GM21447 (cell line): ENCODE measurements at regions not wholly inside any gene's neighbourhood (a gene's known extent, or its start where the extent isn't known, plus 50 kb on each side); places are given as distances from the start of the nearest gene placed in this dataset.

Source experiments
- ATAC-seq: cut with Tn5 transposase; IDR thresholded peaks from one replicate; pipeline ENCODE4 v1.9.1; 2021; ENCODE audit not compliant: unreplicated experiment

- ATAC-seq: no peak
These were observed 64.3 kb downstream of the DMRTA2 start for GRCh38 chr1:50358962-50359361.

- ATAC-seq: no peak
These were observed 66.1 kb downstream of the DMRTA2 start for GRCh38 chr1:50357186-50357585.

- no peak for ATAC-seq
These were observed 68.4 kb downstream of the DMRTA2 start for GRCh38 chr1:50354813-50355212.

- ATAC-seq: no peak
These were observed 70.8 kb downstream of the DMRTA2 start for GRCh38 chr1:50352428-50352827.

- ATAC-seq: no peak
These were observed 72.4 kb downstream of the DMRTA2 start for GRCh38 chr1:50350868-50351267.

GRCh38 chr1:50350421-50350820, 72.8 kb downstream of the DMRTA2 start:
- ATAC-seq: no peak

GRCh38 chr1:50349242-50349565, 74.0 kb downstream of the DMRTA2 start:
- ATAC-seq: no peak

GRCh38 chr1:50348449-50349241, 74.6 kb downstream of the DMRTA2 start:
- no peak for ATAC-seq

GRCh38 chr1:50347933-50348332, 75.3 kb downstream of the DMRTA2 start:
- ATAC-seq: no peak

- no peak for ATAC-seq
These were observed 76.6 kb downstream of the DMRTA2 start for GRCh38 chr1:50346621-50347020.

- no peak for ATAC-seq
These were observed 79.9 kb downstream of the DMRTA2 start for GRCh38 chr1:50343323-50343722.

- no peak for ATAC-seq
These were observed 80.7 kb downstream of the DMRTA2 start for GRCh38 chr1:50342525-50342924.

GRCh38 chr1:50335036-50335435, 88.2 kb downstream of the DMRTA2 start:
- no peak for ATAC-seq

- ATAC-seq: peak; percentile 81
These were observed 89.7 kb downstream of the DMRTA2 start for GRCh38 chr1:50333595-50333974.

- peak; percentile 63 for ATAC-seq
These were observed 90.2 kb downstream of the DMRTA2 start for GRCh38 chr1:50332941-50333594.

- no peak for ATAC-seq
These were observed 93.8 kb downstream of the DMRTA2 start for GRCh38 chr1:50329332-50329932.

- no peak for ATAC-seq
These were observed 94.7 kb downstream of the DMRTA2 start for GRCh38 chr1:50328552-50328951.

GRCh38 chr1:50326026-50326425, 97.2 kb downstream of the DMRTA2 start:
- ATAC-seq: no peak

GRCh38 chr1:50322579-50322978, 100.7 kb downstream of the DMRTA2 start:
- no peak for ATAC-seq

- no peak for ATAC-seq
These were observed 104.8 kb downstream of the DMRTA2 start for GRCh38 chr1:50318428-50318827.

- ATAC-seq: no peak
These were observed 114.4 kb downstream of the DMRTA2 start for GRCh38 chr1:50308878-50309277.

- no peak for ATAC-seq
These were observed 117.4 kb downstream of the DMRTA2 start for GRCh38 chr1:50305808-50306207.
